HEK293 (cell line): ENCODE measurements at regions not wholly inside any gene's neighbourhood (a gene's known extent, or its start where the extent isn't known, plus 50 kb on each side); places are given as distances from the start of the nearest gene placed in this dataset.
"Not testable (repeated sequence)": the region's sequence is repeated elsewhere in the genome, so short reads cannot be mapped to it uniquely, and the experiment has no call there.

ENCODE experiments used
- CTCF ChIA-PET: fragments of 350-600 bp; formaldehyde crosslinking; extraction: SDS; loops from one replicate; lab custom pipeline; 2021; ENCODE audit warnings: antibody characterized with exemption; lab: Yijun Ruan, JAX
- POLR2A ChIA-PET: fragments of 300-600 bp; formaldehyde crosslinking; extraction: SDS; loops from one replicate; lab custom pipeline; 2020; ENCODE audit warnings: antibody characterized with exemption, inconsistent platforms; lab: Yijun Ruan, JAX
- H3K27ac ChIP-seq: fragments of 200-500 bp; sonication (Bioruptor generic); 2 replicates; pipeline ENCODE4 v1.5.1; 2014; ENCODE audit warnings: low read depth, low read length, control low read depth, inconsistent platforms; ENCODE audit errors: extremely low read depth
- H3K36me3 ChIP-seq, 2 experiments: fragments of 200-500 bp in 1 of 2; sonication (Bioruptor generic) in 1 of 2; 1 replicate in 1 of 2; 2 replicates in 1 of 2; pipeline ENCODE4 v1.5.1; 2014 to 2017; ENCODE audit warnings: inconsistent platforms in 2 of 2, low read length in 2 of 2; ENCODE audit not compliant: control insufficient read depth in 2 of 2, insufficient read depth in 1 of 2
- H3K4me1 ChIP-seq: fragments of 200-500 bp; sonication (Bioruptor generic); 2 replicates; pipeline ENCODE4 v1.5.1; 2014; ENCODE audit warnings: mild to moderate bottlenecking, low read length, inconsistent platforms; ENCODE audit not compliant: control insufficient read depth, insufficient read depth
- H3K4me3 ChIP-seq: 2 replicates; pipeline ENCODE4 v1.5.1; 2011; ENCODE audit warnings: low read depth, mild to moderate bottlenecking, control low read depth, low read length, moderate library complexity
- H3K9me3 ChIP-seq: fragments of 200-500 bp; sonication (Bioruptor generic); 2 replicates; pipeline ENCODE4 v1.5.1; 2014; ENCODE audit warnings: low read depth, low read length, inconsistent platforms; ENCODE audit not compliant: control insufficient read depth, insufficient read depth
- GFI1B ChIP-seq: fragments of 450-650 bp; formaldehyde crosslinking; IDR thresholded peaks from 2 replicates; pipeline ENCODE4 v1.5.1; 2016; ENCODE audit warnings: missing biosample characterization, missing genetic modification characterization
- GLIS2 ChIP-seq: fragments of 450-650 bp; formaldehyde crosslinking; IDR thresholded peaks from 2 replicates; pipeline ENCODE4 v1.5.1; 2016; ENCODE audit warnings: missing biosample characterization, missing genetic modification characterization
- HOXD13 ChIP-seq: sonication (generic); formaldehyde crosslinking; IDR thresholded peaks from 2 replicates; pipeline ENCODE4 v1.8.0; 2022; ENCODE audit warnings: missing genetic modification reagents, borderline replicate concordance
- PRDM2 ChIP-seq: fragments of 450-650 bp; formaldehyde crosslinking; IDR thresholded peaks from 2 replicates; pipeline ENCODE4 v1.5.1; 2016; ENCODE audit warnings: missing biosample characterization, missing genetic modification characterization, borderline replicate concordance
- RBAK ChIP-seq: fragments of 450-650 bp; formaldehyde crosslinking; IDR thresholded peaks from 2 replicates; pipeline ENCODE4 v1.5.1; 2016; ENCODE audit warnings: missing biosample characterization, missing genetic modification characterization
- SCRT1 ChIP-seq: fragments of 450-650 bp; formaldehyde crosslinking; IDR thresholded peaks from 2 replicates; pipeline ENCODE4 v1.5.1; 2016; ENCODE audit warnings: missing biosample characterization, missing genetic modification characterization, borderline replicate concordance
- SP7 ChIP-seq: fragments of 450-650 bp; formaldehyde crosslinking; IDR thresholded peaks from 2 replicates; pipeline ENCODE4 v1.5.1; 2016; ENCODE audit warnings: missing biosample characterization, missing genetic modification characterization
- ZBTB1 ChIP-seq: fragments of 450-650 bp; formaldehyde crosslinking; IDR thresholded peaks from 2 replicates; pipeline ENCODE4 v1.5.1; 2016; ENCODE audit warnings: missing biosample characterization, missing genetic modification characterization
- ZBTB48 ChIP-seq: fragments of 450-650 bp; formaldehyde crosslinking; IDR thresholded peaks from 2 replicates; pipeline ENCODE4 v1.5.1; 2016; ENCODE audit warnings: missing biosample characterization, missing genetic modification characterization
- ZNF155 ChIP-seq: fragments of 450-650 bp; formaldehyde crosslinking; IDR thresholded peaks from 2 replicates; pipeline ENCODE4 v1.5.1; 2016; ENCODE audit warnings: missing biosample characterization, missing genetic modification characterization
- ZNF169 ChIP-seq: fragments of 450-650 bp; formaldehyde crosslinking; IDR thresholded peaks from 2 replicates; pipeline ENCODE4 v1.5.1; 2016; ENCODE audit warnings: missing biosample characterization, missing genetic modification characterization
- ZNF266 ChIP-seq: fragments of 450-650 bp; formaldehyde crosslinking; IDR thresholded peaks from 2 replicates; pipeline ENCODE4 v1.5.1; 2016; ENCODE audit warnings: missing biosample characterization, missing genetic modification characterization, low read depth
- ZNF280D ChIP-seq: fragments of 450-650 bp; formaldehyde crosslinking; IDR thresholded peaks from 2 replicates; pipeline ENCODE4 v1.5.1; 2016; ENCODE audit warnings: missing biosample characterization, missing genetic modification characterization
- ZNF302 ChIP-seq: fragments of 450-650 bp; formaldehyde crosslinking; IDR thresholded peaks from 2 replicates; pipeline ENCODE4 v1.5.1; 2016; ENCODE audit warnings: missing biosample characterization, missing genetic modification characterization, low read depth
- ZNF311 ChIP-seq: fragments of 450-650 bp; formaldehyde crosslinking; IDR thresholded peaks from 2 replicates; pipeline ENCODE4 v1.5.1; 2017; ENCODE audit warnings: missing biosample characterization, missing genetic modification characterization, borderline replicate concordance
- ZNF335 ChIP-seq: fragments of 450-650 bp; formaldehyde crosslinking; conservative IDR thresholded peaks from 2 replicates; pipeline ENCODE4 v1.5.1; 2016; ENCODE audit warnings: missing biosample characterization, missing genetic modification characterization
- ZNF341 ChIP-seq: fragments of 450-650 bp; formaldehyde crosslinking; IDR thresholded peaks from 2 replicates; pipeline ENCODE4; 2016; ENCODE audit warnings: low read depth, missing biosample characterization, missing genetic modification characterization
- ZNF362 ChIP-seq: fragments of 450-650 bp; formaldehyde crosslinking; IDR thresholded peaks from 2 replicates; pipeline ENCODE4 v1.5.1; 2016; ENCODE audit warnings: missing biosample characterization, missing genetic modification characterization
- ZNF37A ChIP-seq: fragments of 450-650 bp; IDR thresholded peaks from 2 replicates; pipeline ENCODE4 v1.5.1; 2018; ENCODE audit warnings: missing biosample characterization, missing genetic modification characterization
- ZNF423 ChIP-seq: fragments of 450-650 bp; formaldehyde crosslinking; IDR thresholded peaks from 2 replicates; pipeline ENCODE4 v1.5.1; 2016; ENCODE audit warnings: missing biosample characterization, missing genetic modification characterization
- ZNF514 ChIP-seq: fragments of 450-650 bp; formaldehyde crosslinking; IDR thresholded peaks from 2 replicates; pipeline ENCODE4 v1.5.1; 2016; ENCODE audit warnings: missing biosample characterization, missing genetic modification characterization
- ZNF555 ChIP-seq: fragments of 450-650 bp; formaldehyde crosslinking; conservative IDR thresholded peaks from 2 replicates; pipeline ENCODE4 v1.5.1; 2017; ENCODE audit warnings: missing biosample characterization, mild to moderate bottlenecking, missing genetic modification characterization, inconsistent platforms
- ZNF670 ChIP-seq: fragments of 450-650 bp; formaldehyde crosslinking; IDR thresholded peaks from 2 replicates; pipeline ENCODE4 v1.5.1; 2016; ENCODE audit warnings: missing biosample characterization, missing genetic modification characterization, low read depth
- ZSCAN18 ChIP-seq: fragments of 450-650 bp; formaldehyde crosslinking; IDR thresholded peaks from 2 replicates; pipeline ENCODE4 v1.5.1; 2016; ENCODE audit warnings: missing biosample characterization, missing genetic modification characterization
- ZXDB ChIP-seq: fragments of 450-650 bp; formaldehyde crosslinking; IDR thresholded peaks from 2 replicates; pipeline ENCODE4 v1.5.1; 2016; ENCODE audit warnings: missing biosample characterization, missing genetic modification characterization

- TF ChIP-seq PRDM2: no peak
- no peak for TF ChIP-seq ZNF555
- no peak for TF ChIP-seq GFI1B
- no peak for TF ChIP-seq SCRT1 (tag by site-specific recombination)
- TF ChIP-seq ZNF362 (tag by site-specific recombination): no peak
- TF ChIP-seq ZNF302: no peak
- TF ChIP-seq ZBTB1 (tag by site-specific recombination): no peak
- TF ChIP-seq ZXDB (tag by site-specific recombination): no peak
- TF ChIP-seq, all 188 proteins: peak for 0
Measured at GRCh38 chr3:168794427-168794826, 698.7 kb upstream of the GOLIM4 start (continued).

GRCh38 chr3:168782193-168782592 lies 686.5 kb upstream of the GOLIM4 start:
- POLR2A ChIA-PET: no interaction called here
- TF ChIP-seq HOXD13 (CRISPR knock-in tag) (no peak), ZNF266 (no peak), ZNF423 (tag by site-specific recombination) (no peak), GLIS2 (tag by site-specific recombination) (no peak), ZNF670 (tag by site-specific recombination) (no peak), ZNF514 (no peak), ZNF280D (no peak), ZNF335 (no peak), SP7 (tag by site-specific recombination) (no peak), ZNF311 (no peak), RBAK (tag by site-specific recombination) (no peak), ZNF341 (tag by site-specific recombination) (no peak), ZNF37A (tag by site-specific recombination) (no peak), ZNF155 (tag by site-specific recombination) (no peak), ZSCAN18 (no peak), ZBTB48 (tag by site-specific recombination) (no peak), ZNF169 (tag by site-specific recombination) (no peak)
- TF ChIP-seq, all 188 proteins: peak for 0
- H3K36me3 ChIP-seq: no peaks in the 10 kb centered on the region
- no peak overlapping the region for H3K4me3 ChIP-seq
- H3K9me3 ChIP-seq: no peaks in the 10 kb centered on the region
- H3K4me1 ChIP-seq: no peaks in the 10 kb centered on the region
- CTCF ChIA-PET: interaction anchor here (0.6 kb wide), 1 partner anchor 16 kb away, joined by 3 read pairs; no protein-coding TSS in a partner anchor
- H3K27ac ChIP-seq: no peak overlapping the region

GRCh38 chr3:168779970-168780645 lies 684.4 kb upstream of the GOLIM4 start:
- H3K36me3 ChIP-seq, H3K9me3 ChIP-seq, H3K27ac ChIP-seq, CTCF ChIA-PET, H3K4me3 ChIP-seq, POLR2A ChIA-PET, H3K4me1 ChIP-seq: not testable (repeated sequence)
